ENCODE measurements at regions not wholly inside any gene's neighbourhood (a gene's known extent, or its start where the extent isn't known, plus 50 kb on each side); places are given as distances from the start of the nearest gene placed in this dataset.

DNA sequence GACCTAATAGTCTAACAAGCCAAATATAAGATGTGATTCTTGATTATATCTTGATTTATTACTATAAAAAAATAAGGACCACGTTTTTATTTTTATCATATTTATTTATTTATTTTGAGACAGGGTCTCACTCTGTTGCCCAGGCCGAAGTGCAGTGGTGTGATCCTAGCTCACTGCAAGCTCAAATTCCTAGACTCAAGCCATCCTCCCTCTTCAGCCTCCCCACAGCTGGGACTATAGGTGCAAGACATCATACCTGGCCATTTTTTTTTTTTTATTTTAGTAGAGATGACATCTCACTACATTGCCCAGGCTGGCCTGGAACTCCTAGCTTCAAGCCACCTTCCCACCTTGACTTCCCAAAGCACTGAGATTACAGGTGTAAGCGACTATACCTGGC lies 61.0 kb upstream of the LARP1 start:
- no peak overlapping the region for H3K27ac Mint-ChIP-seq
- no peak overlapping the region for H3K4me3 Mint-ChIP-seq
- peaks cover 2% of the 10 kb centered on the region for H3K9me3 Mint-ChIP-seq
- TF ChIP-seq, protein P1, sequence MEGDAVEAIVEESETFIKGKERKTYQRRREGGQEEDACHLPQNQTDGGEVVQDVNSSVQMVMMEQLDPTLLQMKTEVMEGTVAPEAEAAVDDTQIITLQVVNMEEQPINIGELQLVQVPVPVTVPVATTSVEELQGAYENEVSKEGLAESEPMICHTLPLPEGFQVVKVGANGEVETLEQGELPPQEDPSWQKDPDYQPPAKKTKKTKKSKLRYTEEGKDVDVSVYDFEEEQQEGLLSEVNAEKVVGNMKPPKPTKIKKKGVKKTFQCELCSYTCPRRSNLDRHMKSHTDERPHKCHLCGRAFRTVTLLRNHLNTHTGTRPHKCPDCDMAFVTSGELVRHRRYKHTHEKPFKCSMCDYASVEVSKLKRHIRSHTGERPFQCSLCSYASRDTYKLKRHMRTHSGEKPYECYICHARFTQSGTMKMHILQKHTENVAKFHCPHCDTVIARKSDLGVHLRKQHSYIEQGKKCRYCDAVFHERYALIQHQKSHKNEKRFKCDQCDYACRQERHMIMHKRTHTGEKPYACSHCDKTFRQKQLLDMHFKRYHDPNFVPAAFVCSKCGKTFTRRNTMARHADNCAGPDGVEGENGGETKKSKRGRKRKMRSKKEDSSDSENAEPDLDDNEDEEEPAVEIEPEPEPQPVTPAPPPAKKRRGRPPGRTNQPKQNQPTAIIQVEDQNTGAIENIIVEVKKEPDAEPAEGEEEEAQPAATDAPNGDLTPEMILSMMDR (IDR thresholded peaks at IDR 0.05; ENCODE audit: unreplicated experiment in 3 of 3), result no peak
- no peaks in the 10 kb centered on the region for H3K4me1 Mint-ChIP-seq
- H3K27me3 Mint-ChIP-seq (ENCODE audit: low read depth), result peaks cover 3% of the 10 kb centered on the region
- H3K36me3 Mint-ChIP-seq (ENCODE audit: low read depth), result no peaks in the 10 kb centered on the region

DNA sequence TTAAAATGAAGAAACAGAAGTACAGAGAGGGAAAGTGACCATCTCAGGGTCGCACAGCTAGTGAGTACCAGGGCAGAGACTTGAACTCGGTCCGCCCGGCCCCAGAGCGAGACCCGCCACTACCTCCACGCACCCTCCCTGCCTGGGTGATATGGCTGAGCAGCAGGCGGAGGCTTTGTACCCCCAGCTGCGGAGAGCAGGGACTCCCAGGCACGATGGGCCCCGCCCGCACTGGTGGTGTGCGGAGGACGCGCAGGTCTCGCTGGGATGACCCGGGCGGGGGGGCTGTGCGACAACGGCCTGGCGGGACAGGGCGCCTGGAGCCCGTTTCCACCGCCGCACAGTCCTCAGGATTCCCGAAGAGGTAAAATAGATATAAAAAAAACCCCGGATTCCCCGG lies 64.7 kb upstream of the LARP1 start:
- H3K27me3 Mint-ChIP-seq (ENCODE audit: low read depth), result peaks cover 3% of the 10 kb centered on the region
- peaks cover 13% of the 10 kb centered on the region for H3K9me3 Mint-ChIP-seq
- H3K36me3 Mint-ChIP-seq (ENCODE audit: low read depth), result peaks cover 13% of the 10 kb centered on the region
- no peak overlapping the region for H3K4me3 Mint-ChIP-seq
- H3K4me1 Mint-ChIP-seq, result no peaks in the 10 kb centered on the region
- TF ChIP-seq, protein P1 (IDR thresholded peaks at IDR 0.05; ENCODE audit: unreplicated experiment in 3 of 3), result no peak
- H3K27ac Mint-ChIP-seq, result no peak overlapping the region

DNA sequence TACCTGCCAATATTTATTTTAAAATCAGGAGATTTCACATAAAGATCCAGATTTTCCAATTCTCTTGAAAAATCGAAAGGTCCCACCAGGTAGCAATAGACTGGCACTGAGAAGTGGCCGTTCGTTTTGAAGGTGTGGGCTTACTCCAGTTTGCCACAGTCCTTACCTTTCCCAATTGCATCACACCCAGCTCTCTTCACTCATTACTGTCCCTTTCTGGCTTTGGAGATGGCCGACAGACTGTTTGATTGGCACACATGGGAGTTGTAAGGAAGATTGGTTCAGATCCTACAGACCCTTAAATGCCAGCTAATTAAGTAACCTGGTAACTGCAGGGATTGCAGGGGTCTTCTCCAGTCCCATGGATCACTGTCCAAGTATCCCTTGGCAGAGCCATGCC lies 68.7 kb upstream of the LARP1 start:
- peaks cover 13% of the 10 kb centered on the region for H3K36me3 Mint-ChIP-seq (ENCODE audit: low read depth)
- H3K4me3 Mint-ChIP-seq, result no peak overlapping the region
- H3K9me3 Mint-ChIP-seq, result peaks cover 11% of the 10 kb centered on the region
- TF ChIP-seq, protein P1 (IDR thresholded peaks at IDR 0.05; ENCODE audit: unreplicated experiment in 3 of 3), result no peak
- H3K27ac Mint-ChIP-seq, result no peak overlapping the region
- H3K4me1 Mint-ChIP-seq, result peaks cover 6% of the 10 kb centered on the region
- H3K27me3 Mint-ChIP-seq (ENCODE audit: low read depth), result peaks cover 2% of the 10 kb centered on the region

DNA sequence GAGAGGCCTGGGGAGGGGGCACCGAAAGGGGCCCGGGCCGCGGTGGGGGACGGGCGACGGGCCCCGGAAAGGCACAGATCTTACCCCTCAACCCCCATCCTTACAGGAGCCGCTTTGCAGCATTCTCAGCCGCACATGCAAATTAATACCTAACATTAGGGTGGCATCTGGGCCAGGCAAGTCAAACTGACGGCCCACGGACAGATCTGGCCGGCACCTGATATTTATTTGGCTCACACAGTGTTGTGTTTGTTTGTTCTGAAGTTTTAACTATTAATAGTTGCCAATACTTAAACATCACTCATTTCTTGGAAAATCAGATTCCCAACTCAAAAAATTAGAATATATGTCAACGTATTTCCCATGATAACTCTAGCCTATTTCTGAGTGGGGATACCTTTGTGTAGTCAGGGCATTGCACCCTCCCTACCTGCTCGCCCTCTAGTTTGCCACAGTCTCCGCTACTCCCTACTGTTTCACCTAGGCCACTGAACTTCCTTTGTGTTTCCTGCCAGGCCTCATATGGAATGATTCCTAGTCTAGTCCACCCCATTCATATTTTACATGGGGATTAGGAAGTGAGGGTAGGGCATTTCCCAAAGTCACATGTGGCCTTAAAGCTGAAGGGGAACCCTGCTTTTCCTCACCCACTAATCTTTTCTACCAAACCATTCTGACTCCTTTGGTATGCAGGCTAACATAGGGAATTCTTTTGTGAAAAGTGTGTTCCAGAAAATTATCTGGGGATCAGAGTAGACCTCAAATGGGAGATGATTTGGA lies 71.9 kb upstream of the LARP1 start:
- H3K36me3 Mint-ChIP-seq (ENCODE audit: low read depth), result peaks cover 13% of the 10 kb centered on the region

DNA sequence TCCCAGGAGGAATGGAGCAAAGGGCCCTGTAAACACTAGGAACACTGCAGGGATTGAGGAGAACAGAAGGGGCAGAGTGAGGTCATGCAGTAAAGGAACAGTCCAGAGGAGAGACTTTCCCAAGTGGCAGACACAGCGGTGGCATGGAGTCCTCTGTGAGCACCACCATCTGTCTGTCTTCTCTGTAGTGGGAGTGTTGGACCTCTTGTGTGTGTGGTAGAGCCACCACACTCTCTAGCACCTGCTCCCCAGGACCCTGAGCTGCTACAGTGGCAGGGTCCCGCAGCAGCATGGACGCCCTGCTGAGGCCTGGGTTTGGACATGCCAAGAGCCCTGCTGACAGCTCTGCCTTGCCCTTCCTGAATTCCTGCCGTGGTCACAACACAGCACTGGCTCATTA lies 75.7 kb upstream of the LARP1 start:
- H3K4me3 Mint-ChIP-seq, result no peak overlapping the region
- peaks cover 6% of the 10 kb centered on the region for H3K4me1 Mint-ChIP-seq
- H3K27ac Mint-ChIP-seq, result no peak overlapping the region
- no peaks in the 10 kb centered on the region for H3K9me3 Mint-ChIP-seq
- H3K36me3 Mint-ChIP-seq (ENCODE audit: low read depth), result no peaks in the 10 kb centered on the region
- TF ChIP-seq, protein P1 (IDR thresholded peaks at IDR 0.05; ENCODE audit: unreplicated experiment in 3 of 3), result no peak
- H3K27me3 Mint-ChIP-seq (ENCODE audit: low read depth), result peaks cover 4% of the 10 kb centered on the region

More for the DNA sequence above, 71.9 kb upstream of the LARP1 start:
- H3K27ac Mint-ChIP-seq, result peak overlapping the region; percentile 65 to 80 (median 74)
- TF ChIP-seq, protein P1 (IDR thresholded peaks at IDR 0.05; ENCODE audit: unreplicated experiment in 3 of 3), result no peak
- H3K4me3 Mint-ChIP-seq, result peak overlapping the region; percentile 80 to 86 (median 83)
- peaks cover 2% of the 10 kb centered on the region for H3K27me3 Mint-ChIP-seq (ENCODE audit: low read depth)
- H3K9me3 Mint-ChIP-seq, result peaks cover 11% of the 10 kb centered on the region
- H3K4me1 Mint-ChIP-seq, result peaks cover 6% of the 10 kb centered on the region

DNA sequence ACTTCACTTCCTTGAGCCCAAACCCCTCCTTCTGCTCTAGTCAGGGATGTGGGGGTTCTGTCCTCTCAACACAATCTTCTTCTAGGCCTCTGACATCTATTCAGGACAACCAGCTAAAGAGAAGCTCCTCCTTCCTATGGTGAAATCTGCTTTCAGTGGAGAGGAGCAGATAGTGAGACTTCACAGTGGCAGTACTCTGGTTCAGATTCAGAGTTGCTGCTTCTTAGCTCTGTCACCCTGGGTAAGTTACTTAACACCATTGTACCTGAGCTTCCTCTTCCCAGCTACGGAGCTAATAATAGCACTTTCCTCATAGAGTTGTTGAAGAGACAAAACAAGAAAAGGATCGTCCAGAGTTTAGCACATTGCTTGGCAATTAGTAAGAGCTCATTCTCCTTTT lies 77.3 kb upstream of the LARP1 start:
- Mint-ChIP-seq H3K36me3 (ENCODE audit: low read depth) (no peaks in the 10 kb centered on the region), H3K27ac (no peak overlapping the region), H3K9me3 (peaks cover 4% of the 10 kb centered on the region), H3K27me3 (ENCODE audit: low read depth) (peaks cover 4% of the 10 kb centered on the region), H3K4me1 (no peaks in the 10 kb centered on the region), H3K4me3 (no peak overlapping the region)
- TF ChIP-seq, protein P1 (IDR thresholded peaks at IDR 0.05; ENCODE audit: unreplicated experiment in 3 of 3), result no peak

All from nephron (organoid).